Skin epidermis (tissue), 12 donors: ENCODE measurements at regions not wholly inside any gene's neighbourhood (a gene's known extent, or its start where the extent isn't known, plus 50 kb on each side); places are given as distances from the start of the nearest gene placed in this dataset.

ENCODE experiments used
- H3K27ac ChIP-seq, 21 experiments: fragments of 200-600 bp; sonication (generic) in 11 of 21; one replicate each; pipeline ENCODE4 v1.5.0; 2020; ENCODE audit warnings: mild to moderate bottlenecking in 3 of 21, inconsistent platforms in 2 of 21, moderate library complexity in 2 of 21
- H3K4me3 ChIP-seq, 7 experiments: fragments of 200-600 bp; sonication (generic) in 2 of 7; one replicate each; pipeline ENCODE4 v1.5.0; 2020; ENCODE audit warnings: inconsistent platforms in 2 of 7, mild to moderate bottlenecking in 2 of 7, moderate library complexity in 1 of 7

GRCh38 chr6:130314271-130314670 is 51.5 kb upstream of the TMEM200A start:
- no peak overlapping the region for H3K27ac ChIP-seq
- H3K4me3 ChIP-seq = no peak overlapping the region

GRCh38 chr6:130313206-130313605 is 52.6 kb upstream of the TMEM200A start:
- Histone ChIP-seq H3K4me3 (no peak overlapping the region), H3K27ac (no peak overlapping the region)

GRCh38 chr6:130309028-130309427 is 56.8 kb upstream of the TMEM200A start:
- H3K4me3 ChIP-seq = no peak overlapping the region
- no peak overlapping the region for H3K27ac ChIP-seq

GRCh38 chr6:130307752-130308361 is 58.0 kb upstream of the TMEM200A start:
- no peak overlapping the region for H3K27ac ChIP-seq
- no peak overlapping the region for H3K4me3 ChIP-seq

- Histone ChIP-seq H3K4me3 (no peak overlapping the region), H3K27ac (no peak overlapping the region)
Observed at GRCh38 chr6:130306377-130306776, 59.4 kb upstream of the TMEM200A start.

GRCh38 chr6:130303431-130303830 is 62.4 kb upstream of the TMEM200A start:
- Histone ChIP-seq H3K4me3 (no peak overlapping the region), H3K27ac (no peak overlapping the region)

GRCh38 chr6:130298258-130298657 is 67.6 kb upstream of the TMEM200A start:
- H3K27ac ChIP-seq = no peak overlapping the region
- no peak overlapping the region for H3K4me3 ChIP-seq

GRCh38 chr6:130296854-130297253 is 69.0 kb upstream of the TMEM200A start:
- no peak overlapping the region for H3K27ac ChIP-seq
- no peak overlapping the region for H3K4me3 ChIP-seq

- H3K27ac ChIP-seq = no peak overlapping the region
- H3K4me3 ChIP-seq = no peak overlapping the region
Observed at GRCh38 chr6:130293800-130294199, 71.0 kb upstream of the SAMD3 start.

GRCh38 chr6:130288065-130288464 is 65.3 kb upstream of the SAMD3 start:
- no peak overlapping the region for H3K27ac ChIP-seq
- H3K4me3 ChIP-seq = no peak overlapping the region

GRCh38 chr6:130282234-130282995 is 59.7 kb upstream of the SAMD3 start:
- peak overlapping the region in 1 of 21 experiments; percentile 21 for H3K27ac ChIP-seq
- no peak overlapping the region for H3K4me3 ChIP-seq

GRCh38 chr6:130276507-130276906 is 53.8 kb upstream of the SAMD3 start:
- no peak overlapping the region for H3K4me3 ChIP-seq
- no peak overlapping the region for H3K27ac ChIP-seq

- no peak overlapping the region for H3K4me3 ChIP-seq
Observed at GRCh38 chr6:130274007-130274406, 51.3 kb upstream of the SAMD3 start.

More at GRCh38 chr6:130274007-130274406, 51.3 kb upstream of the SAMD3 start:
- H3K27ac ChIP-seq = no peak overlapping the region
